Sigmoid colon (tissue), 4 donors: ENCODE measurements at regions not wholly inside any gene's neighbourhood (a gene's known extent, or its start where the extent isn't known, plus 50 kb on each side); places are given as distances from the start of the nearest gene placed in this dataset.

Experiments
- EP300 ChIP-seq, 4 donors: sonication (generic); formaldehyde crosslinking; IDR thresholded peaks; one replicate each; pipeline ENCODE4 v1.6.1; 2017; ENCODE audit warnings: antibody characterized with exemption in 4 of 4
- POLR2A ChIP-seq, 2 donors: fragments of 450-650 bp; IDR thresholded peaks; one replicate each; pipeline ENCODE4 v1.6.1; 2016; ENCODE audit warnings: antibody characterized with exemption in 2 of 2, mild to moderate bottlenecking in 2 of 2, moderate library complexity in 2 of 2
- POLR2AphosphoS5 ChIP-seq, 4 donors: sonication (generic); formaldehyde crosslinking; IDR thresholded peaks; one replicate each; pipeline ENCODE4 v1.6.1; 2017; ENCODE audit warnings: antibody characterized with exemption in 4 of 4
- TF ChIP-seq, protein P1 (sequence below), 4 experiments: fragments of 450-650 bp in 3 of 4; fragments of 200-600 bp in 1 of 4; IDR thresholded peaks; one replicate each; pipeline ENCODE4 v1.5.1; 2016 to 2019; ENCODE audit warnings: antibody characterized with exemption in 4 of 4, mild to moderate bottlenecking in 3 of 4, moderate library complexity in 2 of 4

DNA sequence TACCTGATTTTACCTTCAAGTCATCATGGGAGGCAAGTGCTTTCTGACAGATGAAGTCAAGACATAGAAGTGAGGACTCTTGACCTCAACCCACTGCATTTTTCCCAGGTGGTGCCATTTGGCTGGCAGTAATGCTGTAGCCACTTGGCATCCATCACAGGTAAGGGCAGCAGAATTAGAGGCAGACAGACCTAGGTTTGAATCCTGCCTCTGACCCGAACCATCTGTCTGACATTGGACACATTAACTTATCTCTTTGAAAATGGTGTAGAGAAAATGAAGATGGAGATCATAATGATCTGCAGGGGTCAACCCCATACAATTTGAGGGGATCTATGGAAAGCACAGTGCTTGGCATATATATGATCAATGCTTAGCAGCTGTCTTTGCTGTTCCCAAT lies 505.5 kb downstream of the NPIPA7 start:
- TF ChIP-seq EP300 (IDR thresholded peaks at IDR 0.05): no peak
- TF ChIP-seq, protein P1, sequence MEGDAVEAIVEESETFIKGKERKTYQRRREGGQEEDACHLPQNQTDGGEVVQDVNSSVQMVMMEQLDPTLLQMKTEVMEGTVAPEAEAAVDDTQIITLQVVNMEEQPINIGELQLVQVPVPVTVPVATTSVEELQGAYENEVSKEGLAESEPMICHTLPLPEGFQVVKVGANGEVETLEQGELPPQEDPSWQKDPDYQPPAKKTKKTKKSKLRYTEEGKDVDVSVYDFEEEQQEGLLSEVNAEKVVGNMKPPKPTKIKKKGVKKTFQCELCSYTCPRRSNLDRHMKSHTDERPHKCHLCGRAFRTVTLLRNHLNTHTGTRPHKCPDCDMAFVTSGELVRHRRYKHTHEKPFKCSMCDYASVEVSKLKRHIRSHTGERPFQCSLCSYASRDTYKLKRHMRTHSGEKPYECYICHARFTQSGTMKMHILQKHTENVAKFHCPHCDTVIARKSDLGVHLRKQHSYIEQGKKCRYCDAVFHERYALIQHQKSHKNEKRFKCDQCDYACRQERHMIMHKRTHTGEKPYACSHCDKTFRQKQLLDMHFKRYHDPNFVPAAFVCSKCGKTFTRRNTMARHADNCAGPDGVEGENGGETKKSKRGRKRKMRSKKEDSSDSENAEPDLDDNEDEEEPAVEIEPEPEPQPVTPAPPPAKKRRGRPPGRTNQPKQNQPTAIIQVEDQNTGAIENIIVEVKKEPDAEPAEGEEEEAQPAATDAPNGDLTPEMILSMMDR (IDR thresholded peaks at IDR 0.05): no peak
- no peak for TF ChIP-seq POLR2A (IDR thresholded peaks at IDR 0.05)
- no peak for TF ChIP-seq POLR2AphosphoS5 (IDR thresholded peaks at IDR 0.05)
